Neural cell (in vitro differentiated cells): ENCODE measurements at regions not wholly inside any gene's neighbourhood (a gene's known extent, or its start where the extent isn't known, plus 50 kb on each side); places are given as distances from the start of the nearest gene placed in this dataset.

Experiments
- H2AFZ ChIP-seq: fragments of 200-600, 300-800 bp; sonication (generic), shearing (Covaris generic); 2 replicates; pipeline ENCODE4 v1.6.0; 2014; ENCODE audit warnings: low read depth, mild to moderate bottlenecking, antibody characterized with exemption, low read length, moderate library complexity
- H3F3A ChIP-seq: fragments of 200-600 bp; shearing (Covaris generic); 2 replicates; pipeline ENCODE4 v1.6.1; 2016; ENCODE audit warnings: mild to moderate bottlenecking, moderate library complexity, mixed read lengths, antibody characterized with exemption, low read length; ENCODE audit not compliant: insufficient read depth, poor library complexity, severe bottlenecking
- H3K27ac ChIP-seq: fragments of 200-600, 300-800 bp; sonication (generic), shearing (Covaris generic); 2 replicates; pipeline ENCODE4 v1.5.1; 2014; ENCODE audit warnings: mild to moderate bottlenecking, low read length, moderate library complexity
- H3K27me3 ChIP-seq: fragments of 300-800, 200-600 bp; sonication (generic), shearing (Covaris generic); 2 replicates; pipeline ENCODE4 v1.6.0; 2014; ENCODE audit warnings: mild to moderate bottlenecking, low read depth, low read length, moderate library complexity; ENCODE audit not compliant: insufficient read depth
- H3K36me3 ChIP-seq: fragments of 300-800, 200-600 bp; sonication (generic), shearing (Covaris generic); 2 replicates; pipeline ENCODE4 v1.5.1; 2014; ENCODE audit warnings: mild to moderate bottlenecking, antibody characterized with exemption, low read length, moderate library complexity; ENCODE audit not compliant: insufficient read depth
- H3K4me2 ChIP-seq: fragments of 300-800, 200-600 bp; sonication (generic), shearing (Covaris generic); 2 replicates; pipeline ENCODE4 v1.6.0; 2014; ENCODE audit warnings: mild to moderate bottlenecking, low read length
- H3K4me3 ChIP-seq: fragments of 300-800, 200-600 bp; sonication (generic), shearing (Covaris generic); 2 replicates; pipeline ENCODE4 v1.5.1; 2014; ENCODE audit warnings: mild to moderate bottlenecking, low read length, moderate library complexity
- H3K79me2 ChIP-seq: fragments of 200-600 bp; shearing (Covaris generic); replicated peaks from 2 replicates; pipeline ENCODE4 v1.6.0; 2014; ENCODE audit warnings: mild to moderate bottlenecking, low read length, moderate library complexity; ENCODE audit not compliant: insufficient read depth
- H3K9ac ChIP-seq: fragments of 300-800, 200-600 bp; sonication (generic), shearing (Covaris generic); 2 replicates; pipeline ENCODE4 v1.6.1; 2016; ENCODE audit warnings: mild to moderate bottlenecking, low read length, mixed read lengths
- H3K9me2 ChIP-seq: fragments of 200-600 bp; shearing (Covaris generic); 2 replicates; pipeline ENCODE4 v1.6.1; 2016; ENCODE audit warnings: mild to moderate bottlenecking, low read length, mixed read lengths; ENCODE audit not compliant: insufficient read depth
- H3K9me3 ChIP-seq: fragments of 200-600, 300-800 bp; sonication (generic), shearing (Covaris generic); 2 replicates; pipeline ENCODE4 v1.6.1; 2016; ENCODE audit warnings: mild to moderate bottlenecking, mixed run types, low read length, moderate library complexity, mixed read lengths
- H4K20me1 ChIP-seq: fragments of 200-600 bp; shearing (Covaris generic); 2 replicates; pipeline ENCODE4 v1.6.1; 2016; ENCODE audit warnings: mild to moderate bottlenecking, mixed run types; ENCODE audit not compliant: insufficient read depth
- EP300 ChIP-seq: fragments of 450-650 bp; conservative IDR thresholded peaks from 2 replicates; pipeline ENCODE4 v1.6.1; 2014; ENCODE audit warnings: antibody characterized with exemption, mild to moderate bottlenecking, moderate library complexity; ENCODE audit not compliant: poor library complexity, severe bottlenecking
- EZH2 ChIP-seq: fragments of 200-600, 300-800 bp; shearing (Covaris generic), sonication (generic); IDR thresholded peaks from 2 replicates; pipeline ENCODE4 v1.6.1; 2014; ENCODE audit warnings: antibody characterized with exemption, low read length, borderline replicate concordance, mild to moderate bottlenecking; ENCODE audit not compliant: insufficient read depth, poor library complexity, severe bottlenecking
- MXI1 ChIP-seq: fragments of 450-650 bp; conservative IDR thresholded peaks from 2 replicates; pipeline ENCODE4 v1.6.1; 2014; ENCODE audit warnings: antibody characterized with exemption, mild to moderate bottlenecking; ENCODE audit not compliant: poor library complexity, severe bottlenecking
- POLR2AphosphoS5 ChIP-seq: IDR thresholded peaks from 2 replicates; pipeline ENCODE4 v1.6.1; 2012
- RAD21 ChIP-seq: fragments of 450-650 bp; conservative IDR thresholded peaks from 2 replicates; pipeline ENCODE4 v1.6.1; 2014; ENCODE audit warnings: antibody characterized with exemption, mild to moderate bottlenecking, moderate library complexity
- SMC3 ChIP-seq: fragments of 450-650 bp; conservative IDR thresholded peaks from 2 replicates; pipeline ENCODE4 v1.6.1; 2014; ENCODE audit warnings: antibody characterized with exemption, mild to moderate bottlenecking, moderate library complexity; ENCODE audit not compliant: poor library complexity
- TAF1 ChIP-seq: IDR thresholded peaks from 2 replicates; pipeline ENCODE4 v1.6.1; 2012; ENCODE audit warnings: low read depth
- TF ChIP-seq, protein P1 (sequence below): IDR thresholded peaks from 2 replicates; pipeline ENCODE4 v1.6.1; 2012; ENCODE audit warnings: borderline replicate concordance
- TF ChIP-seq, protein P2 (sequence below): fragments of 450-650 bp; IDR thresholded peaks from 2 replicates; pipeline ENCODE4 v1.5.1; 2014; ENCODE audit warnings: antibody characterized with exemption, mild to moderate bottlenecking, moderate library complexity; ENCODE audit not compliant: poor library complexity, severe bottlenecking

DNA sequence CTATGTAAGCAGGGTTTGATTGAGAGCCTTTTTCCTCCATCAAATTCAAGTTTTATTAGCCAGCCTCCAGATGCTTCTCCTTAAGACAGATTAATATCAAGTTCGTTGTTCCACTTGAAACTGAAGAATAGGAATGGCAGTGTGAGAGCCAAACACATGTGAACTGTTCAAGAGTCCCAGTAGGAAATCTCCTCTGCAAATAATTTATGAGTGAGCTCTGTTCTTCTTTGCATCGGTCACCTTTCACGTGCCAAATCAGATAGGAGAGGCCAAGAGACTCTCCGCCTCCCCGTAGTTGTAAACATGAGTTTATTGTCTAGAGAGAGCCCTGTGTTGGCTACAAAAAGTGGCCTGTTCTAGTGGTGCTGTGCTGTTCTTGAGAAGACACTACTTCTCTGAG lies 372.1 kb upstream of the NR2F2 start:
- Histone ChIP-seq H3K4me3 (no peak overlapping the region), H3K79me2 (no peaks in the 10 kb centered on the region), H3K27me3 (no peaks in the 10 kb centered on the region), H4K20me1 (no peaks in the 10 kb centered on the region), H3K9ac (no peak overlapping the region), H3F3A (no peaks in the 10 kb centered on the region), H3K27ac (no peak overlapping the region), H3K36me3 (no peaks in the 10 kb centered on the region), H3K9me3 (no peaks in the 10 kb centered on the region), H3K4me2 (no peak overlapping the region), H2AFZ (no peak overlapping the region), H3K9me2 (no peaks in the 10 kb centered on the region)
- TF ChIP-seq, protein P1, sequence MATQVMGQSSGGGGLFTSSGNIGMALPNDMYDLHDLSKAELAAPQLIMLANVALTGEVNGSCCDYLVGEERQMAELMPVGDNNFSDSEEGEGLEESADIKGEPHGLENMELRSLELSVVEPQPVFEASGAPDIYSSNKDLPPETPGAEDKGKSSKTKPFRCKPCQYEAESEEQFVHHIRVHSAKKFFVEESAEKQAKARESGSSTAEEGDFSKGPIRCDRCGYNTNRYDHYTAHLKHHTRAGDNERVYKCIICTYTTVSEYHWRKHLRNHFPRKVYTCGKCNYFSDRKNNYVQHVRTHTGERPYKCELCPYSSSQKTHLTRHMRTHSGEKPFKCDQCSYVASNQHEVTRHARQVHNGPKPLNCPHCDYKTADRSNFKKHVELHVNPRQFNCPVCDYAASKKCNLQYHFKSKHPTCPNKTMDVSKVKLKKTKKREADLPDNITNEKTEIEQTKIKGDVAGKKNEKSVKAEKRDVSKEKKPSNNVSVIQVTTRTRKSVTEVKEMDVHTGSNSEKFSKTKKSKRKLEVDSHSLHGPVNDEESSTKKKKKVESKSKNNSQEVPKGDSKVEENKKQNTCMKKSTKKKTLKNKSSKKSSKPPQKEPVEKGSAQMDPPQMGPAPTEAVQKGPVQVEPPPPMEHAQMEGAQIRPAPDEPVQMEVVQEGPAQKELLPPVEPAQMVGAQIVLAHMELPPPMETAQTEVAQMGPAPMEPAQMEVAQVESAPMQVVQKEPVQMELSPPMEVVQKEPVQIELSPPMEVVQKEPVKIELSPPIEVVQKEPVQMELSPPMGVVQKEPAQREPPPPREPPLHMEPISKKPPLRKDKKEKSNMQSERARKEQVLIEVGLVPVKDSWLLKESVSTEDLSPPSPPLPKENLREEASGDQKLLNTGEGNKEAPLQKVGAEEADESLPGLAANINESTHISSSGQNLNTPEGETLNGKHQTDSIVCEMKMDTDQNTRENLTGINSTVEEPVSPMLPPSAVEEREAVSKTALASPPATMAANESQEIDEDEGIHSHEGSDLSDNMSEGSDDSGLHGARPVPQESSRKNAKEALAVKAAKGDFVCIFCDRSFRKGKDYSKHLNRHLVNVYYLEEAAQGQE, result no peak
- TF ChIP-seq RAD21 (no peak), POLR2AphosphoS5 (no peak), EZH2 (no peak), MXI1 (no peak), SMC3 (no peak), EP300 (no peak), TAF1 (no peak)
- TF ChIP-seq, protein P2, sequence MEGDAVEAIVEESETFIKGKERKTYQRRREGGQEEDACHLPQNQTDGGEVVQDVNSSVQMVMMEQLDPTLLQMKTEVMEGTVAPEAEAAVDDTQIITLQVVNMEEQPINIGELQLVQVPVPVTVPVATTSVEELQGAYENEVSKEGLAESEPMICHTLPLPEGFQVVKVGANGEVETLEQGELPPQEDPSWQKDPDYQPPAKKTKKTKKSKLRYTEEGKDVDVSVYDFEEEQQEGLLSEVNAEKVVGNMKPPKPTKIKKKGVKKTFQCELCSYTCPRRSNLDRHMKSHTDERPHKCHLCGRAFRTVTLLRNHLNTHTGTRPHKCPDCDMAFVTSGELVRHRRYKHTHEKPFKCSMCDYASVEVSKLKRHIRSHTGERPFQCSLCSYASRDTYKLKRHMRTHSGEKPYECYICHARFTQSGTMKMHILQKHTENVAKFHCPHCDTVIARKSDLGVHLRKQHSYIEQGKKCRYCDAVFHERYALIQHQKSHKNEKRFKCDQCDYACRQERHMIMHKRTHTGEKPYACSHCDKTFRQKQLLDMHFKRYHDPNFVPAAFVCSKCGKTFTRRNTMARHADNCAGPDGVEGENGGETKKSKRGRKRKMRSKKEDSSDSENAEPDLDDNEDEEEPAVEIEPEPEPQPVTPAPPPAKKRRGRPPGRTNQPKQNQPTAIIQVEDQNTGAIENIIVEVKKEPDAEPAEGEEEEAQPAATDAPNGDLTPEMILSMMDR, result no peak

DNA sequence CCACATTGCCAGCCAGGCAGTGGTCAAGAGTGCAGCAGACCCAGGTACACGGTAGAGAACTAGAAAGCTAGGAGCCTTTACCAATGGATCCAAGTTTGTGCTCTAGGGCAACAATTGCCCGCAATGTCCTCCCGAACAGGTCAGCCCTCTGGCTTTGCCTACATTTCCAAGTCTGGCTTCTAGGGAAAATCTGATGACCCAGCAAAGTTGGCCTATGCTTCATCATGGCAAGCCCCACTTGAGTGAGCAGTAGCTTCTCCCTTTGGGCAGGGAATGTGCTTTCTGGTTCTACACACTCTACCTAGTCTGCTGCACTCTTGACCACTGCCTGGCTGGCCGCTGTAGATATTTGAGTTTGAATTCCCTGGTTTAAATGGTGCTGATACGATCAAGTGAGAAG lies 361.6 kb upstream of the NR2F2 start:
- Histone ChIP-seq H3F3A (no peaks in the 10 kb centered on the region), H2AFZ (no peak overlapping the region), H3K9me3 (no peaks in the 10 kb centered on the region), H3K79me2 (no peaks in the 10 kb centered on the region), H3K36me3 (no peaks in the 10 kb centered on the region), H3K4me3 (no peak overlapping the region), H3K4me2 (no peak overlapping the region), H3K9ac (no peak overlapping the region), H3K27ac (no peak overlapping the region), H3K27me3 (no peaks in the 10 kb centered on the region), H3K9me2 (no peaks in the 10 kb centered on the region), H4K20me1 (no peaks in the 10 kb centered on the region)
- TF ChIP-seq RAD21 (no peak), MXI1 (no peak), EP300 (no peak), TAF1 (no peak), SMC3 (no peak), POLR2AphosphoS5 (no peak), EZH2 (no peak)
- TF ChIP-seq, protein P2, result no peak
- TF ChIP-seq, protein P1, result no peak
